ENCODE measurements at regions not wholly inside any gene's neighbourhood (a gene's known extent, or its start where the extent isn't known, plus 50 kb on each side); places are given as distances from the start of the nearest gene placed in this dataset.
A peak's percentile ranks its signal among the peaks of the same experiment; 100 is the strongest.

GRCh38 chr12:67474934-67475620 is 173.5 kb upstream of the DYRK2 start:
- DNase-seq, result no peak
- no peak for TF ChIP-seq CTCF (IDR thresholded peaks at IDR 0.05; ENCODE audit: low read depth, low read length)
- Histone ChIP-seq H3K9me3 (ENCODE audit: severe bottlenecking) (no peaks in the 10 kb centered on the region), H3K4me3 (ENCODE audit: low read depth, low read length) (no peak overlapping the region), H3K36me3 (no peaks in the 10 kb centered on the region), H3K27ac (no peak overlapping the region), H3K27me3 (ENCODE audit: insufficient read depth, low read depth, severe bottlenecking) (no peaks in the 10 kb centered on the region)

- Histone ChIP-seq H3K27ac (no peak overlapping the region), H3K4me3 (ENCODE audit: low read depth, low read length) (no peak overlapping the region), H3K36me3 (no peaks in the 10 kb centered on the region), H3K9me3 (ENCODE audit: severe bottlenecking) (no peaks in the 10 kb centered on the region), H3K27me3 (ENCODE audit: insufficient read depth, low read depth, severe bottlenecking) (no peaks in the 10 kb centered on the region)
- TF ChIP-seq CTCF (IDR thresholded peaks at IDR 0.05; ENCODE audit: low read depth, low read length), result no peak
- no peak for DNase-seq
Measured at GRCh38 chr12:67475725-67476124, 172.8 kb upstream of the DYRK2 start.

- peak; percentile 72 for DNase-seq
- Histone ChIP-seq H3K27ac (peak overlapping the region; percentile 57), H3K4me3 (ENCODE audit: low read depth, low read length) (peak overlapping the region; percentile 25), H3K36me3 (no peaks in the 10 kb centered on the region), H3K27me3 (ENCODE audit: insufficient read depth, low read depth, severe bottlenecking) (no peaks in the 10 kb centered on the region), H3K9me3 (ENCODE audit: severe bottlenecking) (no peaks in the 10 kb centered on the region)
- no peak for TF ChIP-seq CTCF (IDR thresholded peaks at IDR 0.05; ENCODE audit: low read depth, low read length)
Measured at GRCh38 chr12:67477681-67478265, 170.8 kb upstream of the DYRK2 start.

GRCh38 chr12:67482751-67483661 is 165.5 kb upstream of the DYRK2 start:
- Histone ChIP-seq H3K9me3 (ENCODE audit: severe bottlenecking) (peaks cover 9% of the 10 kb centered on the region), H3K27ac (no peak overlapping the region), H3K36me3 (no peaks in the 10 kb centered on the region), H3K27me3 (ENCODE audit: insufficient read depth, low read depth, severe bottlenecking) (no peaks in the 10 kb centered on the region), H3K4me3 (ENCODE audit: low read depth, low read length) (no peak overlapping the region)
- no peak for DNase-seq
- TF ChIP-seq CTCF (IDR thresholded peaks at IDR 0.05; ENCODE audit: low read depth, low read length), result no peak

GRCh38 chr12:67483871-67484554 is 164.5 kb upstream of the DYRK2 start:
- H3K27ac ChIP-seq, result no peak overlapping the region
- no peak for TF ChIP-seq CTCF (IDR thresholded peaks at IDR 0.05; ENCODE audit: low read depth, low read length)
- peaks cover 17% of the 10 kb centered on the region for H3K9me3 ChIP-seq (ENCODE audit: severe bottlenecking)
- no peaks in the 10 kb centered on the region for H3K36me3 ChIP-seq
- DNase-seq, result no peak
- H3K4me3 ChIP-seq (ENCODE audit: low read depth, low read length), result no peak overlapping the region
- H3K27me3 ChIP-seq (ENCODE audit: insufficient read depth, low read depth, severe bottlenecking), result no peaks in the 10 kb centered on the region
